DND-41 (cell line): ENCODE measurements at regions not wholly inside any gene's neighbourhood (a gene's known extent, or its start where the extent isn't known, plus 50 kb on each side); places are given as distances from the start of the nearest gene placed in this dataset.

Experiments used
- CTCF ChIP-seq: IDR thresholded peaks from 2 replicates; pipeline ENCODE4 v1.5.1; 2012; ENCODE audit warnings: borderline replicate concordance, low read length, moderate library complexity, mild to moderate bottlenecking; ENCODE audit not compliant: poor library complexity, severe bottlenecking; ENCODE audit errors: extremely low read depth
- EZH2 ChIP-seq: IDR thresholded peaks from 3 replicates; pipeline ENCODE4 v1.6.1; 2012; ENCODE audit warnings: borderline replicate concordance, low read depth, mild to moderate bottlenecking, moderate library complexity, low read length, inconsistent platforms; ENCODE audit not compliant: severe bottlenecking

- TF ChIP-seq CTCF (no peak), EZH2 (no peak)
Observed at GRCh38 chr4:27638163-27638915, 777.7 kb downstream of the STIM2 start.
